ENCODE measurements at regions not wholly inside any gene's neighbourhood (a gene's known extent, or its start where the extent isn't known, plus 50 kb on each side); places are given as distances from the start of the nearest gene placed in this dataset.

DNA sequence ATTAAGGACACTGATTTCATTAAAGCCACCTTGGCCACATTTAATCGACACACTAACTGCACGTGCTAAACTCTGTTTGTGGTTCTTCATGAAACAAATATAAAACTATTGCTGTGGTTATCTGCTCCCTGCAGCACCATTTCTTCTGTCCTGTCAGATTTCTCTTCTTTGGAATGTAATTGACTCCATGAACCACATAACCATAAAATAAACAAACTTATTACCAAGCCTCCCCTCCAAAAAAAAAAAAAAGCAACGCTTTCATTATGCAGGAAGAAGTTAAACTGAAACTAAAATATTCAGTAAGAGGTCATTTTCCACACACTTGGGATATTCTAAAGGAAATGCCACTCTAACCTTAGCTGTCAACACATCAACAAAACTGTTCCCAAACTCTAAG, 319.1 kb upstream of the NT5E start:
- H3K9ac ChIP-seq (ENCODE audit: insufficient read depth, low read length, poor library complexity, severe bottlenecking) = no peak overlapping the region
- no peaks in the 10 kb centered on the region for H4K20me1 ChIP-seq (ENCODE audit: insufficient read depth, low read length)
- H3K27me3 ChIP-seq (ENCODE audit: control insufficient read depth in 2 of 2, insufficient read depth in 2 of 2, low read length in 2 of 2) = no peaks in the 10 kb centered on the region
- no peak overlapping the region for H3K4me3 ChIP-seq (replicated peaks in 1 of 3; ENCODE audit: low read depth in 2 of 3, low read length in 3 of 3)
- Mint-ChIP-seq H3K4me3 (no peak overlapping the region), H3K9me3 (peaks cover 0 to 2% (median 0%) of the 10 kb centered on the region in 7 donors), H3K27ac (no peak overlapping the region), H3K36me3 (no peaks in the 10 kb centered on the region), H3K27me3 (ENCODE audit: low read depth in 3 of 3) (peaks cover 2 to 3% (median 2%) of the 10 kb centered on the region in 3 donors), H3K4me1 (no peaks in the 10 kb centered on the region)
- no peak overlapping the region for H2AFZ ChIP-seq (ENCODE audit: insufficient read depth, low read depth, low read length, poor library complexity, severe bottlenecking)
- H3K36me3 ChIP-seq (replicated peaks in 1 of 2; ENCODE audit: control insufficient read depth in 1 of 2, insufficient read depth in 2 of 2, low read length in 2 of 2) = no peaks in the 10 kb centered on the region
- intact Hi-C loops (cut with micrococcal nuclease) = no loop called here
- H3K27ac ChIP-seq (ENCODE audit: low read depth in 1 of 2, low read length in 2 of 2) = no peak overlapping the region
- no peaks in the 10 kb centered on the region for H3K9me3 ChIP-seq (replicated peaks in 1 of 2; ENCODE audit: control insufficient read depth in 1 of 2, insufficient read depth in 1 of 2, low read length in 2 of 2)
- WGBS (ENCODE audit: insufficient coverage) = 80% methylated on average over 1 of the region's 3 CpGs
- TF ChIP-seq, protein P1, sequence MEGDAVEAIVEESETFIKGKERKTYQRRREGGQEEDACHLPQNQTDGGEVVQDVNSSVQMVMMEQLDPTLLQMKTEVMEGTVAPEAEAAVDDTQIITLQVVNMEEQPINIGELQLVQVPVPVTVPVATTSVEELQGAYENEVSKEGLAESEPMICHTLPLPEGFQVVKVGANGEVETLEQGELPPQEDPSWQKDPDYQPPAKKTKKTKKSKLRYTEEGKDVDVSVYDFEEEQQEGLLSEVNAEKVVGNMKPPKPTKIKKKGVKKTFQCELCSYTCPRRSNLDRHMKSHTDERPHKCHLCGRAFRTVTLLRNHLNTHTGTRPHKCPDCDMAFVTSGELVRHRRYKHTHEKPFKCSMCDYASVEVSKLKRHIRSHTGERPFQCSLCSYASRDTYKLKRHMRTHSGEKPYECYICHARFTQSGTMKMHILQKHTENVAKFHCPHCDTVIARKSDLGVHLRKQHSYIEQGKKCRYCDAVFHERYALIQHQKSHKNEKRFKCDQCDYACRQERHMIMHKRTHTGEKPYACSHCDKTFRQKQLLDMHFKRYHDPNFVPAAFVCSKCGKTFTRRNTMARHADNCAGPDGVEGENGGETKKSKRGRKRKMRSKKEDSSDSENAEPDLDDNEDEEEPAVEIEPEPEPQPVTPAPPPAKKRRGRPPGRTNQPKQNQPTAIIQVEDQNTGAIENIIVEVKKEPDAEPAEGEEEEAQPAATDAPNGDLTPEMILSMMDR (IDR thresholded peaks at IDR 0.05) = no peak
- DNase-seq = no peak
- no peaks in the 10 kb centered on the region for H3K4me1 ChIP-seq (ENCODE audit: control insufficient read depth in 1 of 2, insufficient read depth in 2 of 2, low read length in 2 of 2)
- no peak overlapping the region for H3K4me2 ChIP-seq (replicated peaks; ENCODE audit: extremely low read depth, low read length, poor library complexity, severe bottlenecking)
- no peaks in the 10 kb centered on the region for H3K79me2 ChIP-seq (ENCODE audit: insufficient read depth, low read length)

- Mint-ChIP-seq H3K36me3 (no peaks in the 10 kb centered on the region), H3K4me1 (no peaks in the 10 kb centered on the region), H3K4me3 (no peak overlapping the region), H3K27ac (no peak overlapping the region), H3K9me3 (peaks cover 0 to 2% (median 0%) of the 10 kb centered on the region in 7 donors), H3K27me3 (ENCODE audit: low read depth in 3 of 3) (peaks cover 2 to 3% (median 2%) of the 10 kb centered on the region in 3 donors)
- Histone ChIP-seq H3K36me3 (replicated peaks in 1 of 2; ENCODE audit: control insufficient read depth in 1 of 2, insufficient read depth in 2 of 2, low read length in 2 of 2) (no peaks in the 10 kb centered on the region), H3K4me1 (ENCODE audit: control insufficient read depth in 1 of 2, insufficient read depth in 2 of 2, low read length in 2 of 2) (no peaks in the 10 kb centered on the region), H3K4me3 (replicated peaks in 1 of 3; ENCODE audit: low read depth in 2 of 3, low read length in 3 of 3) (no peak overlapping the region), H3K4me2 (replicated peaks; ENCODE audit: extremely low read depth, low read length, poor library complexity, severe bottlenecking) (no peak overlapping the region), H3K9me3 (replicated peaks in 1 of 2; ENCODE audit: control insufficient read depth in 1 of 2, insufficient read depth in 1 of 2, low read length in 2 of 2) (no peaks in the 10 kb centered on the region), H3K79me2 (ENCODE audit: insufficient read depth, low read length) (no peaks in the 10 kb centered on the region), H3K9ac (ENCODE audit: insufficient read depth, low read length, poor library complexity, severe bottlenecking) (no peak overlapping the region), H4K20me1 (ENCODE audit: insufficient read depth, low read length) (no peaks in the 10 kb centered on the region), H3K27me3 (ENCODE audit: control insufficient read depth in 2 of 2, insufficient read depth in 2 of 2, low read length in 2 of 2) (no peaks in the 10 kb centered on the region), H2AFZ (ENCODE audit: insufficient read depth, low read depth, low read length, poor library complexity, severe bottlenecking) (no peak overlapping the region), H3K27ac (ENCODE audit: low read depth in 1 of 2, low read length in 2 of 2) (no peak overlapping the region)
- TF ChIP-seq, protein P1 (IDR thresholded peaks at IDR 0.05) = no peak
- DNase-seq = no peak
- 80% methylated on average over 1 of the region's 5 CpGs for WGBS (ENCODE audit: insufficient coverage)
- intact Hi-C loops (cut with micrococcal nuclease) = no loop called here
These were observed 320.0 kb upstream of the NT5E start for GRCh38 chr6:85129881-85130280.

Measured in CD14-positive monocyte (primary cell).